Ovary (tissue), 3 donors: ENCODE measurements at regions not wholly inside any gene's neighbourhood (a gene's known extent, or its start where the extent isn't known, plus 50 kb on each side); places are given as distances from the start of the nearest gene placed in this dataset.

Experiments
- EP300 ChIP-seq: sonication (generic); formaldehyde crosslinking; IDR thresholded peaks from one replicate; pipeline ENCODE4 v1.6.1; 2017; ENCODE audit warnings: antibody characterized with exemption
- POLR2A ChIP-seq: fragments of 450-650 bp; IDR thresholded peaks from one replicate; pipeline ENCODE4 v1.6.1; 2017; ENCODE audit warnings: antibody characterized with exemption, mild to moderate bottlenecking, moderate library complexity
- TF ChIP-seq, protein P1 (sequence below), 3 donors: fragments of 450-650 bp in 2 of 3; fragments of 200-600 bp in 1 of 3; IDR thresholded peaks; one replicate each; pipeline versions ENCODE4 v1.5.1 to v1.8.0; 2016 to 2022; ENCODE audit warnings: antibody characterized with exemption in 3 of 3, mild to moderate bottlenecking in 1 of 3
- donor health status: DM: no; HTN: no; CAD: no.

DNA sequence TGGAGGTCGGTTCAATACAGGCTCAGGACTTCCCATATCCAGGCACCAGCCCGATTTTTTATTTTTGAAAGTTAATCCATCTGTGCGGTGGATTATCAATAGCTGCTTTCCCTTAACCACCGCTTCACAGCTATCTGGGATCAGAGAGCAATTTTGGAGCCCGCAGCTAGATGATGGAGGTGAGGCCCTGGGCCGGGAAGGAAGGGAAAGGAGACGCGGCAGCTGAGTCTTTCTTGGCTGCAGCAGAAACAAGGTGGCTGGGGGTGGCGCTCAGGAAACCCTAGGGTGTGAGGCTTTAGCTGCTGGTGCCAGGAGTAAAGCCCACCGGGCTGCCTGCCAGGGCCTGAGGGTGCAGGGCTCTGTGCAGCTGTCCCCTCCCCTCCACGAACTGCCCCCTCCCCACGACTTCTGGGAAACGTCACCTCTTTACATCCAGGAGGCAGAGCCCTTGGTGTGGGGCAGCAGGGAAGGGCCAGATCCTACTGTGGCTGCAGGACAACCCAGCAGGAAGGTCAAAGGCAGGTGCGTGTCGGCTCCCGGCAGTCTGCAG lies 307.0 kb downstream of the ZNF536 start:
- TF ChIP-seq EP300 (no peak), POLR2A (no peak)
- TF ChIP-seq, protein P1, sequence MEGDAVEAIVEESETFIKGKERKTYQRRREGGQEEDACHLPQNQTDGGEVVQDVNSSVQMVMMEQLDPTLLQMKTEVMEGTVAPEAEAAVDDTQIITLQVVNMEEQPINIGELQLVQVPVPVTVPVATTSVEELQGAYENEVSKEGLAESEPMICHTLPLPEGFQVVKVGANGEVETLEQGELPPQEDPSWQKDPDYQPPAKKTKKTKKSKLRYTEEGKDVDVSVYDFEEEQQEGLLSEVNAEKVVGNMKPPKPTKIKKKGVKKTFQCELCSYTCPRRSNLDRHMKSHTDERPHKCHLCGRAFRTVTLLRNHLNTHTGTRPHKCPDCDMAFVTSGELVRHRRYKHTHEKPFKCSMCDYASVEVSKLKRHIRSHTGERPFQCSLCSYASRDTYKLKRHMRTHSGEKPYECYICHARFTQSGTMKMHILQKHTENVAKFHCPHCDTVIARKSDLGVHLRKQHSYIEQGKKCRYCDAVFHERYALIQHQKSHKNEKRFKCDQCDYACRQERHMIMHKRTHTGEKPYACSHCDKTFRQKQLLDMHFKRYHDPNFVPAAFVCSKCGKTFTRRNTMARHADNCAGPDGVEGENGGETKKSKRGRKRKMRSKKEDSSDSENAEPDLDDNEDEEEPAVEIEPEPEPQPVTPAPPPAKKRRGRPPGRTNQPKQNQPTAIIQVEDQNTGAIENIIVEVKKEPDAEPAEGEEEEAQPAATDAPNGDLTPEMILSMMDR (IDR thresholded peaks at IDR 0.05) = no peak
